Uterus (tissue), 3 donors: ENCODE measurements at regions not wholly inside any gene's neighbourhood (a gene's known extent, or its start where the extent isn't known, plus 50 kb on each side); places are given as distances from the start of the nearest gene placed in this dataset.
"Not testable (repeated sequence)": the region's sequence is repeated elsewhere in the genome, so short reads cannot be mapped to it uniquely, and the experiment has no call there.

Source experiments
- DNase-seq, 2 donors: peaks; one replicate each; pipeline ENCODE4 v3.0.0-alpha.2; 2019 to 2020
- H3K27ac ChIP-seq, 2 donors: fragments of 200-600 bp; sonication (generic); 1 replicate in 1 of 2; 2 replicates in 1 of 2; pipeline ENCODE4 v1.5.1; 2016 to 2018
- H3K27me3 ChIP-seq, 2 donors: fragments of 200-600 bp; sonication (generic); one replicate each; pipeline ENCODE4 v1.5.1; 2018 to 2019; ENCODE audit warnings: control low read depth in 1 of 2
- H3K36me3 ChIP-seq, 2 donors: fragments of 200-600 bp; sonication (generic); one replicate each; pipeline ENCODE4 v1.5.1; 2019; ENCODE audit warnings: control low read depth in 1 of 2
- H3K4me1 ChIP-seq, 2 donors: fragments of 200-600 bp; sonication (generic); one replicate each; pipeline ENCODE4 v1.5.1; 2018 to 2019; ENCODE audit warnings: control low read depth in 1 of 2
- H3K4me3 ChIP-seq, 2 donors: fragments of 200-600 bp; sonication (generic); 1 replicate in 1 of 2; 2 replicates in 1 of 2; pipeline ENCODE4 v1.5.1; 2018 to 2019; ENCODE audit warnings: mild to moderate bottlenecking in 1 of 2
- H3K9me3 ChIP-seq, 2 donors: fragments of 200-600 bp; sonication (generic); one replicate each; pipeline ENCODE4 v1.5.1; 2019; ENCODE audit warnings: control low read depth in 1 of 2
- CTCF ChIP-seq, 4 experiments: fragments of 200-600 bp in 2 of 4; fragments of 450-650 bp in 2 of 4; sonication (generic) in 2 of 4; IDR thresholded peaks; one replicate each; pipeline ENCODE4 v1.5.1; 2016 to 2019; ENCODE audit warnings: antibody characterized with exemption in 4 of 4, mild to moderate bottlenecking in 2 of 4, moderate library complexity in 1 of 4
- POLR2A ChIP-seq, 2 donors: fragments of 450-650 bp; IDR thresholded peaks; one replicate each; pipeline ENCODE4 v1.6.1; 2016; ENCODE audit warnings: antibody characterized with exemption in 2 of 2, mild to moderate bottlenecking in 1 of 2, moderate library complexity in 1 of 2
- intact Hi-C: fragments of 100-400 bp; cut with DNase I; formaldehyde crosslinking; loops from one replicate; pipeline ENCODE4 v1.15.1; 2023; ENCODE audit warnings: low total_unique reads
- donor health status: DM: yes; HTN: yes; CAD: no.

- H3K9me3 ChIP-seq, result no peaks in the 10 kb centered on the region
- TF ChIP-seq POLR2A (IDR thresholded peaks at IDR 0.05) (no peak), CTCF (IDR thresholded peaks at IDR 0.05) (no peak)
- H3K4me1 ChIP-seq, result no peaks in the 10 kb centered on the region
Observed at GRCh38 chr6:122258839-122259238, 140.6 kb upstream of the HSF2 start.

GRCh38 chr6:122264557-122264956 lies 134.9 kb upstream of the HSF2 start:
- Histone ChIP-seq H3K27ac (no peak overlapping the region), H3K36me3 (no peaks in the 10 kb centered on the region), H3K4me1 (no peaks in the 10 kb centered on the region), H3K9me3 (no peaks in the 10 kb centered on the region), H3K4me3 (no peak overlapping the region), H3K27me3 (no peaks in the 10 kb centered on the region)
- no peak for DNase-seq
- intact Hi-C loops, result no loop called here
- TF ChIP-seq CTCF (IDR thresholded peaks at IDR 0.05) (no peak), POLR2A (IDR thresholded peaks at IDR 0.05) (no peak)

More at GRCh38 chr6:122258839-122259238, 140.6 kb upstream of the HSF2 start:
- Histone ChIP-seq H3K4me3 (no peak overlapping the region), H3K36me3 (no peaks in the 10 kb centered on the region), H3K27me3 (no peaks in the 10 kb centered on the region), H3K27ac (no peak overlapping the region)
- DNase-seq, result no peak
- intact Hi-C loops, result no loop called here

- no peak for TF ChIP-seq POLR2A (IDR thresholded peaks at IDR 0.05)
- TF ChIP-seq CTCF (IDR thresholded peaks at IDR 0.05), result no peak
- intact Hi-C loops, result no loop called here
- no peaks in the 10 kb centered on the region for H3K27me3 ChIP-seq
- H3K27ac ChIP-seq, result no peak overlapping the region
- H3K9me3 ChIP-seq, result no peaks in the 10 kb centered on the region
- H3K36me3 ChIP-seq, result no peaks in the 10 kb centered on the region
- no peaks in the 10 kb centered on the region for H3K4me1 ChIP-seq
- DNase-seq, result no peak
- H3K4me3 ChIP-seq, result no peak overlapping the region
Observed at GRCh38 chr6:122265755-122266154, 133.7 kb upstream of the HSF2 start.

GRCh38 chr6:122268394-122268793 lies 131.1 kb upstream of the HSF2 start:
- no peak for DNase-seq
- H3K27me3 ChIP-seq, result no peaks in the 10 kb centered on the region
- no peaks in the 10 kb centered on the region for H3K4me1 ChIP-seq
- TF ChIP-seq POLR2A (IDR thresholded peaks at IDR 0.05) (no peak), CTCF (IDR thresholded peaks at IDR 0.05) (no peak)
- no peaks in the 10 kb centered on the region for H3K36me3 ChIP-seq
- H3K4me3 ChIP-seq, result no peak overlapping the region
- intact Hi-C loops, result no loop called here
- H3K9me3 ChIP-seq, result no peaks in the 10 kb centered on the region
- no peak overlapping the region for H3K27ac ChIP-seq

GRCh38 chr6:122276637-122277036 lies 122.8 kb upstream of the HSF2 start:
- intact Hi-C loops, result no loop called here
- Histone ChIP-seq H3K36me3 (no peaks in the 10 kb centered on the region), H3K4me3 (no peak overlapping the region), H3K27me3 (no peaks in the 10 kb centered on the region), H3K27ac (no peak overlapping the region), H3K4me1 (no peaks in the 10 kb centered on the region), H3K9me3 (no peaks in the 10 kb centered on the region)
- TF ChIP-seq POLR2A (IDR thresholded peaks at IDR 0.05) (no peak), CTCF (IDR thresholded peaks at IDR 0.05) (no peak)
- DNase-seq, result no peak

- H3K36me3 ChIP-seq, intact Hi-C loops, H3K4me3 ChIP-seq, DNase-seq, H3K9me3 ChIP-seq, H3K4me1 ChIP-seq, H3K27me3 ChIP-seq, H3K27ac ChIP-seq: not testable (repeated sequence)
Observed at GRCh38 chr6:122280105-122281021, 119.1 kb upstream of the HSF2 start.
